GM12892 (cell line): ENCODE measurements at regions not wholly inside any gene's neighbourhood (a gene's known extent, or its start where the extent isn't known, plus 50 kb on each side); places are given as distances from the start of the nearest gene placed in this dataset.

ENCODE experiments used
- POLR2A ChIP-seq: IDR thresholded peaks from 2 replicates; pipeline ENCODE4 v1.6.1; 2011; ENCODE audit warnings: low read depth, low read length, control low read depth
- POLR2AphosphoS5 ChIP-seq: IDR thresholded peaks from 2 replicates; pipeline ENCODE4 v1.6.1; 2011; ENCODE audit warnings: low read depth, low read length, control low read depth
- TAF1 ChIP-seq: IDR thresholded peaks from 2 replicates; pipeline ENCODE4 v1.6.1; 2011; ENCODE audit warnings: low read depth, mild to moderate bottlenecking, control low read depth, low read length, borderline replicate concordance

GRCh38 chr6:137399881-137400443, 94.2 kb downstream of the OLIG3 start:
- TF ChIP-seq POLR2A (no peak), POLR2AphosphoS5 (no peak), TAF1 (no peak)
